K562 (cell line): ENCODE measurements at regions not wholly inside any gene's neighbourhood (a gene's known extent, or its start where the extent isn't known, plus 50 kb on each side); places are given as distances from the start of the nearest gene placed in this dataset.

Source experiments
- ATAC-seq: fragments of 200-7000 bp; cut with Tn5 transposase; 3 replicates; pipeline ENCODE4 v1.9.1; 2020; ENCODE audit warnings: moderate library complexity
- BruUV-seq: library from RNA; stranded (reverse); fragments of 400-500 nt; replicated peaks from 2 replicates; lab custom pipeline; 2021; lab: Mats Ljungman, UMichigan
- CTCF ChIA-PET: fragments of 300-600 bp; formaldehyde crosslinking; extraction: SDS; loops from one replicate; lab custom pipeline; 2021; ENCODE audit warnings: low intra/inter-chr PET ratio; lab: Yijun Ruan, JAX
- POLR2A ChIA-PET: fragments of 300-600, 350-650 bp; sonication (Branson Sonifier 250); formaldehyde crosslinking; extraction: SDS; loops from one replicate; lab custom pipeline; 2021; ENCODE audit warnings: antibody characterized with exemption, inconsistent platforms; lab: Yijun Ruan, JAX
- DNase-seq, 4 experiments: peaks; one replicate each; pipeline versions ENCODE4 v3.0.0 to v3.0.0-alpha.2; 2011 to 2018; ENCODE audit warnings: low spot score in 3 of 4, mixed read lengths in 3 of 4; ENCODE audit errors: extremely low read depth in 1 of 4
- FAIRE-seq: peaks from 2 replicates; lab custom pipeline; 2011; peaks lifted over from hg19 to GRCh38; lab: Jason Lieb, UNC
- H2AFZ ChIP-seq: 2 replicates; pipeline ENCODE4 v1.6.0; 2011; ENCODE audit warnings: low read depth, low read length, control low read depth, inconsistent platforms
- H3K27ac ChIP-seq: fragments of 200-600 bp; 3 replicates; pipeline ENCODE4 v1.8.0; 2011; ENCODE audit warnings: low read depth, mild to moderate bottlenecking, control low read depth, inconsistent platforms, low read length, moderate library complexity, mixed read lengths; ENCODE audit errors: extremely low read depth
- H3K27me3 ChIP-seq, 2 experiments: fragments of 300-600 bp in 1 of 2; 2 replicates in 1 of 2; 3 replicates in 1 of 2; pipeline versions ENCODE4 v1.6.0 to v1.8.0; 2011; ENCODE audit warnings: inconsistent platforms in 2 of 2, low read length in 2 of 2, mild to moderate bottlenecking in 1 of 2, mixed read lengths in 1 of 2, moderate library complexity in 1 of 2; ENCODE audit not compliant: control insufficient read depth in 2 of 2, insufficient read depth in 2 of 2
- H3K36me3 ChIP-seq: fragments of 300-600 bp; 3 replicates; pipeline ENCODE4 v1.8.0; 2011; ENCODE audit warnings: mild to moderate bottlenecking, low read length, inconsistent platforms; ENCODE audit not compliant: control insufficient read depth, insufficient read depth
- H3K4me1 ChIP-seq, 2 experiments: fragments of 200-600 bp in 1 of 2; replicated peaks in 1 of 2; 2 replicates in 1 of 2; 3 replicates in 1 of 2; pipeline versions ENCODE4 v1.5.1 to v1.8.0; 2011; ENCODE audit warnings: inconsistent platforms in 2 of 2, low read length in 2 of 2, mild to moderate bottlenecking in 1 of 2, mixed read lengths in 1 of 2, moderate library complexity in 1 of 2; ENCODE audit not compliant: control insufficient read depth in 2 of 2, insufficient read depth in 2 of 2
- H3K4me2 ChIP-seq: 2 replicates; pipeline ENCODE4 v1.6.1; 2011; ENCODE audit warnings: low read length, control low read depth, inconsistent platforms, mixed read lengths; ENCODE audit not compliant: insufficient read depth
- H3K4me3 ChIP-seq: fragments of 200-600 bp; sonication (generic), shearing (Covaris generic); 2 replicates; pipeline ENCODE4 v1.5.1; 2016; ENCODE audit warnings: control low read depth, inconsistent platforms
- H3K79me2 ChIP-seq: fragments of 200-600 bp; 3 replicates; pipeline ENCODE4 v1.8.0; 2011; ENCODE audit warnings: low read length, inconsistent platforms; ENCODE audit not compliant: control insufficient read depth, insufficient read depth
- H3K9ac ChIP-seq, 2 experiments: 2 replicates each; pipeline versions ENCODE4 v1.6.0 to v1.6.1; 2011; ENCODE audit warnings: low read depth in 2 of 2, low read length in 2 of 2, control low read depth in 1 of 2, inconsistent platforms in 1 of 2, mild to moderate bottlenecking in 1 of 2, mixed read lengths in 1 of 2; ENCODE audit not compliant: insufficient read depth in 1 of 2
- H3K9me1 ChIP-seq: one replicate; pipeline ENCODE4 v1.6.0; 2011; ENCODE audit warnings: inconsistent platforms, mild to moderate bottlenecking, low read length, moderate library complexity; ENCODE audit not compliant: control insufficient read depth, insufficient read depth
- H3K9me3 ChIP-seq: replicated peaks from 2 replicates; pipeline ENCODE4 v1.5.1; 2011; ENCODE audit warnings: low read depth, low read length, inconsistent platforms; ENCODE audit not compliant: control insufficient read depth, insufficient read depth
- H4K20me1 ChIP-seq: replicated peaks from 2 replicates; pipeline ENCODE4 v1.6.1; 2011; ENCODE audit warnings: low read length, inconsistent platforms, mixed read lengths; ENCODE audit not compliant: control insufficient read depth, insufficient read depth
- HNRNPH1 ChIP-seq: fragments of 200-400 bp; formaldehyde crosslinking; optimal IDR thresholded peaks from 2 replicates; pipeline ENCODE3; 2017; ENCODE audit warnings: low read depth, mild to moderate bottlenecking, low read length, moderate library complexity
- SPI1 ChIP-seq: IDR thresholded peaks from 2 replicates; pipeline ENCODE4 v1.6.1; 2011; ENCODE audit warnings: low read depth, low read length, control low read depth, borderline replicate concordance
- TCF15 ChIP-seq: fragments of 250-450 bp; sonication (Bioruptor Pico); IDR thresholded peaks from 2 replicates; pipeline ENCODE4 v1.8.0; 2022; ENCODE audit warnings: moderate library complexity, mild to moderate bottlenecking, inconsistent platforms
- ZNF274 ChIP-seq: IDR thresholded peaks from 2 replicates; pipeline ENCODE4 v1.6.1; 2011; ENCODE audit warnings: low read depth, mild to moderate bottlenecking, low read length, moderate library complexity, borderline replicate concordance
- WGBS: fragments of 100-300 bp; shearing (Covaris generic); methylation state at CpG from one replicate; pipeline ENCODE4 v1.1.6; 2016; ENCODE audit warnings: low coverage, mixed read lengths; ENCODE audit not compliant: insufficient coverage; ENCODE audit errors: missing lambda C conversion rate; 5-methylcytosine and 5-hydroxymethylcytosine counted together
- in situ Hi-C: fragments of 300-500 bp; cut with MboI; formaldehyde crosslinking; loops from 4 replicates; pipeline ENCODE4 v1.15.0; 2018; ENCODE audit warnings: inconsistent platforms, mixed read lengths
- intact Hi-C: fragments of 100-400 bp; cut with micrococcal nuclease; formaldehyde crosslinking; loops from 2 replicates; pipeline ENCODE4 v1.14.2; 2022
- TF ChIP-seq, protein P1 (sequence below): fragments of 450-650 bp; conservative IDR thresholded peaks from 2 replicates; pipeline ENCODE4 v1.6.1; 2016; ENCODE audit warnings: missing genetic modification characterization, low read depth, mild to moderate bottlenecking, missing compliant biosample characterization, moderate library complexity

DNA sequence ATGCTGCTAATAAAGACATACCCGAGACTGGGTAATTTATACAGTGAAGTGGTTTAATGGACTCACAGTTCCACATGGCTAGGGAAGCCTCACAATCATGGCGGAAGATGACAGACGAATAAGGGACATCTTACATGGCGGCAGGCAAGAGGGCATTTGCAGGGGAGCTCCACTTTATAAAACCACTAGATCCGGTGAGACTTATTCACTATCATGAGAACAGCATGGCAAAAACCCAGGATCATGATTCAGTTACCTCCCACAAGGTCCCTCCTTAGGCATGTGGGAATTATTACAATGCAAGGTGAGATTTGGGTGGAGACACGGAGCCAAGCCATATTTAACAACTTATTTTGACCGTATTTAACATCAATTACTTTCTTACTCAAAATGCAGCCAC lies 739.0 kb downstream of the NCAM2 start:
- H2AFZ ChIP-seq, result no peak overlapping the region
- no peaks in the 10 kb centered on the region for H3K4me1 ChIP-seq
- no peak for FAIRE-seq
- DNase-seq, result no peak
- CTCF ChIA-PET, result no interaction called here
- H3K27ac ChIP-seq, result no peak overlapping the region
- WGBS, result 0% methylated on average over 7 of the region's 7 CpGs
- H3K27me3 ChIP-seq, result no peaks in the 10 kb centered on the region
- in situ Hi-C loops, result no loop called here
- no peaks in the 10 kb centered on the region for H3K36me3 ChIP-seq
- H3K79me2 ChIP-seq, result no peaks in the 10 kb centered on the region
- no peaks in the 10 kb centered on the region for H3K9me1 ChIP-seq
- POLR2A ChIA-PET, result no interaction called here
- no peaks in the 10 kb centered on the region for H4K20me1 ChIP-seq
- H3K9ac ChIP-seq, result no peak overlapping the region
- ATAC-seq, result no peak
- intact Hi-C loops, result no loop called here
- BruUV-seq, result no TSS peak
- H3K4me3 ChIP-seq, result no peak overlapping the region
- H3K9me3 ChIP-seq, result no peaks in the 10 kb centered on the region
- no peak overlapping the region for H3K4me2 ChIP-seq
- TF ChIP-seq, protein P1, sequence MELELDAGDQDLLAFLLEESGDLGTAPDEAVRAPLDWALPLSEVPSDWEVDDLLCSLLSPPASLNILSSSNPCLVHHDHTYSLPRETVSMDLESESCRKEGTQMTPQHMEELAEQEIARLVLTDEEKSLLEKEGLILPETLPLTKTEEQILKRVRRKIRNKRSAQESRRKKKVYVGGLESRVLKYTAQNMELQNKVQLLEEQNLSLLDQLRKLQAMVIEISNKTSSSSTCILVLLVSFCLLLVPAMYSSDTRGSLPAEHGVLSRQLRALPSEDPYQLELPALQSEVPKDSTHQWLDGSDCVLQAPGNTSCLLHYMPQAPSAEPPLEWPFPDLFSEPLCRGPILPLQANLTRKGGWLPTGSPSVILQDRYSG (tag), result no peak
- no peak for TF ChIP-seq ZNF274
- TF ChIP-seq TCF15 (CRISPR knock-in tag), result no peak
- no peak for TF ChIP-seq HNRNPH1
- TF ChIP-seq SPI1, result no peak
